H1 (cell line): ENCODE measurements at regions not wholly inside any gene's neighbourhood (a gene's known extent, or its start where the extent isn't known, plus 50 kb on each side); places are given as distances from the start of the nearest gene placed in this dataset.

Experiments used
- CTCF ChIA-PET: fragments of 300-600 bp; sonication (Branson Sonifier 250); formaldehyde crosslinking; loops from one replicate; lab custom pipeline; 2021; ENCODE audit not compliant: partially characterized antibody; lab: Charles Lee
- POLR2A ChIA-PET: fragments of 300-600 bp; sonication (Branson Sonifier 250); formaldehyde crosslinking; loops from one replicate; lab custom pipeline; 2021; ENCODE audit warnings: inconsistent platforms; ENCODE audit not compliant: partially characterized antibody; lab: Charles Lee
- DNase-seq, 2 experiments: peaks; one replicate each; pipeline versions ENCODE4 v3.0.0 to v3.0.0-alpha.2; 2010 to 2022; ENCODE audit warnings: low spot score in 2 of 2, low read depth in 1 of 2, mixed read lengths in 1 of 2
- FAIRE-seq: peaks from 2 replicates; lab custom pipeline; 2011; peaks lifted over from hg19 to GRCh38; lab: Jason Lieb, UNC
- H2AFZ ChIP-seq: 2 replicates; pipeline ENCODE4 v1.8.1; 2012; ENCODE audit warnings: low read length, inconsistent platforms
- H2AK5ac ChIP-seq: 2 replicates; pipeline ENCODE4 v1.6.1; 2013; ENCODE audit warnings: low read depth, low read length
- H2BK120ac ChIP-seq: replicated peaks from 2 replicates; pipeline ENCODE3; 2013; ENCODE audit warnings: low read depth, low read length, inconsistent platforms
- H2BK12ac ChIP-seq: 2 replicates; pipeline ENCODE4 v1.6.1; 2013; ENCODE audit warnings: low read depth, low read length
- H2BK15ac ChIP-seq: 2 replicates; pipeline ENCODE4 v1.6.1; 2013; ENCODE audit warnings: low read length
- H2BK20ac ChIP-seq: 2 replicates; pipeline ENCODE4 v1.6.1; 2013; ENCODE audit warnings: low read length
- H2BK5ac ChIP-seq: 2 replicates; pipeline ENCODE4 v1.6.1; 2013; ENCODE audit warnings: low read depth, low read length
- H3K14ac ChIP-seq: 2 replicates; pipeline ENCODE4 v1.6.1; 2013; ENCODE audit warnings: inconsistent platforms; ENCODE audit not compliant: insufficient read length
- H3K18ac ChIP-seq: 2 replicates; pipeline ENCODE4 v1.6.1; 2013; ENCODE audit warnings: low read length; ENCODE audit errors: extremely low read depth
- H3K23ac ChIP-seq: 2 replicates; pipeline ENCODE4 v1.6.1; 2013; ENCODE audit warnings: inconsistent platforms; ENCODE audit not compliant: insufficient read length
- H3K23me2 ChIP-seq: 2 replicates; pipeline ENCODE4 v1.6.1; 2013; ENCODE audit warnings: low read depth, low read length
- H3K27ac ChIP-seq: 2 replicates; pipeline ENCODE4 v1.6.1; 2011; ENCODE audit warnings: low read depth, low read length, inconsistent platforms
- H3K27me3 ChIP-seq, 4 experiments: replicated peaks in 1 of 4; 1 replicate in 1 of 4; 2 replicates in 3 of 4; pipeline versions ENCODE4 v1.6.1 to v1.8.1; 2011 to 2013; ENCODE audit warnings: low read length in 3 of 4, mild to moderate bottlenecking in 3 of 4, inconsistent platforms in 2 of 4, mixed read lengths in 2 of 4, moderate library complexity in 1 of 4; ENCODE audit not compliant: control insufficient read depth in 3 of 4, insufficient read depth in 3 of 4; ENCODE audit errors: extremely low read depth in 1 of 4
- H3K36me3 ChIP-seq, 4 experiments: 2 replicates each; pipeline versions ENCODE4 v1.6.1 to v1.8.1; 2011 to 2013; ENCODE audit warnings: mild to moderate bottlenecking in 4 of 4, low read length in 3 of 4, moderate library complexity in 2 of 4, control low read depth in 1 of 4, inconsistent platforms in 1 of 4; ENCODE audit not compliant: insufficient read depth in 4 of 4, control insufficient read depth in 2 of 4
- H3K4ac ChIP-seq: replicated peaks from 2 replicates; pipeline ENCODE3; 2013; ENCODE audit warnings: low read length, low read depth, mixed read lengths, inconsistent platforms; ENCODE audit not compliant: insufficient read length
- H3K4me1 ChIP-seq, 4 experiments: replicated peaks in 1 of 4; 1 replicate in 1 of 4; 2 replicates in 3 of 4; pipeline versions ENCODE4 v1.6.1 to v1.8.1; 2011 to 2013; ENCODE audit warnings: low read length in 3 of 4, inconsistent platforms in 2 of 4, mixed read lengths in 1 of 4; ENCODE audit not compliant: insufficient read depth in 4 of 4, control insufficient read depth in 3 of 4
- H3K4me2 ChIP-seq, 2 experiments: 2 replicates each; pipeline versions ENCODE4 v1.6.1 to v1.8.1; 2011 to 2013; ENCODE audit warnings: low read depth in 2 of 2, low read length in 2 of 2, control low read depth in 1 of 2, inconsistent platforms in 1 of 2, mild to moderate bottlenecking in 1 of 2; ENCODE audit not compliant: insufficient read depth in 1 of 2
- H3K4me3 ChIP-seq, 4 experiments: fragments of 200-600, 300-600 bp in 1 of 4; sonication (generic), shearing (Covaris generic), sonication (Bioruptor Twin) in 1 of 4; 2 replicates each; pipeline versions ENCODE4 v1.5.1 to v1.8.1; 2011 to 2016; ENCODE audit warnings: low read length in 4 of 4, low read depth in 3 of 4, control low read depth in 2 of 4, inconsistent platforms in 2 of 4, mild to moderate bottlenecking in 2 of 4, mixed read lengths in 1 of 4, moderate library complexity in 1 of 4; ENCODE audit not compliant: insufficient read depth in 2 of 4; ENCODE audit errors: extremely low read depth in 1 of 4
- H3K56ac ChIP-seq: replicated peaks from 2 replicates; pipeline ENCODE3; 2013; ENCODE audit warnings: low read depth, mild to moderate bottlenecking, mixed read lengths, low read length, inconsistent platforms; ENCODE audit not compliant: insufficient read length
- H3K79me1 ChIP-seq: 2 replicates; pipeline ENCODE4 v1.6.1; 2013; ENCODE audit warnings: low read depth, low read length, control low read depth
- H3K79me2 ChIP-seq, 2 experiments: 2 replicates each; pipeline versions ENCODE4 v1.6.1 to v1.8.1; 2012 to 2013; ENCODE audit warnings: low read length in 2 of 2, mild to moderate bottlenecking in 2 of 2, inconsistent platforms in 1 of 2; ENCODE audit not compliant: insufficient read depth in 2 of 2, control insufficient read depth in 1 of 2
- H3K9ac ChIP-seq, 4 experiments: replicated peaks in 1 of 4; 1 replicate in 1 of 4; 2 replicates in 3 of 4; pipeline versions ENCODE4 v1.6.1 to v1.8.1; 2011 to 2013; ENCODE audit warnings: low read depth in 3 of 4, low read length in 3 of 4, control low read depth in 2 of 4, mild to moderate bottlenecking in 2 of 4, moderate library complexity in 2 of 4, inconsistent platforms in 1 of 4; ENCODE audit errors: extremely low read depth in 1 of 4
- H3K9me3 ChIP-seq, 2 experiments: 2 replicates each; pipeline versions ENCODE4 v1.6.1 to v1.8.1; 2012 to 2013; ENCODE audit warnings: mild to moderate bottlenecking in 2 of 2, moderate library complexity in 2 of 2, control low read depth in 1 of 2, inconsistent platforms in 1 of 2, low read depth in 1 of 2, low read length in 1 of 2, mixed read lengths in 1 of 2; ENCODE audit not compliant: insufficient read depth in 2 of 2
- H4K20me1 ChIP-seq, 2 experiments: replicated peaks in 1 of 2; 2 replicates each; pipeline versions ENCODE3 to v1.8.1; 2011 to 2013; ENCODE audit warnings: inconsistent platforms in 2 of 2, low read length in 2 of 2, mild to moderate bottlenecking in 1 of 2; ENCODE audit not compliant: insufficient read depth in 2 of 2, control insufficient read depth in 1 of 2
- H4K5ac ChIP-seq: 2 replicates; pipeline ENCODE4 v1.6.1; 2013; ENCODE audit warnings: low read length, low read depth, mixed read lengths, inconsistent platforms; ENCODE audit not compliant: insufficient read length
- H4K8ac ChIP-seq: 2 replicates; pipeline ENCODE4 v1.8.0; 2013; ENCODE audit warnings: mild to moderate bottlenecking, moderate library complexity, low read length, inconsistent platforms; ENCODE audit not compliant: insufficient read depth; ENCODE audit errors: extremely low read depth
- H4K91ac ChIP-seq: replicated peaks from 2 replicates; pipeline ENCODE3; 2013; ENCODE audit warnings: low read length, mixed read lengths, inconsistent platforms; ENCODE audit not compliant: insufficient read length
- GABPA ChIP-seq: IDR thresholded peaks from 2 replicates; pipeline ENCODE4 v1.6.1; 2011; ENCODE audit warnings: mild to moderate bottlenecking, low read length, moderate library complexity, borderline replicate concordance; ENCODE audit not compliant: insufficient read depth
- HDAC6 ChIP-seq: IDR thresholded peaks from one replicate; pipeline ENCODE4 v1.7.1; 2012; ENCODE audit warnings: low read depth, mild to moderate bottlenecking, inconsistent platforms, low read length, moderate library complexity
- SIN3A ChIP-seq, 2 experiments: IDR thresholded peaks in 1 of 2; conservative IDR thresholded peaks in 1 of 2; 2 replicates each; pipeline ENCODE4 v1.6.1; 2011 to 2012; ENCODE audit warnings: low read length in 2 of 2, improper control_type of control experiment in 1 of 2, low read depth in 1 of 2, mild to moderate bottlenecking in 1 of 2
- SP2 ChIP-seq: IDR thresholded peaks from 2 replicates; pipeline ENCODE4 v1.6.1; 2012; ENCODE audit warnings: mild to moderate bottlenecking, low read length, inconsistent platforms
- WGBS, 2 experiments: shearing (Covaris generic) in 1 of 2; methylation state at CpG; one replicate each; pipeline versions ENCODE4 v1.1.6 to v1.1.7; 2013 to 2015; ENCODE audit warnings: low lambda C conversion rate in 2 of 2, mixed read lengths in 2 of 2, inconsistent platforms in 1 of 2, low coverage in 1 of 2, missing lambda C conversion rate in 1 of 2; ENCODE audit not compliant: insufficient replicate concordance in 2 of 2, insufficient coverage in 1 of 2, insufficient read length in 1 of 2; ENCODE audit errors: extremely low coverage in 1 of 2, missing lambda C conversion rate in 1 of 2; 5-methylcytosine and 5-hydroxymethylcytosine counted together

GRCh38 chr20:6916938-6917337 is 149.5 kb downstream of the BMP2 start:
- H3K14ac ChIP-seq: no peak overlapping the region
- H3K27ac ChIP-seq: no peak overlapping the region
- WGBS, 2 experiments: 93% methylated on average over 1 of the region's 1 CpG; no CpG with 5 or more reads in 1 of the 2 experiments
- H4K20me1 ChIP-seq: no peaks in the 10 kb centered on the region
- H2BK15ac ChIP-seq: no peak overlapping the region
- H2BK5ac ChIP-seq: no peak overlapping the region
- H3K23me2 ChIP-seq: no peaks in the 10 kb centered on the region; the same call in 1 of the 2 replicates
- H3K27me3 ChIP-seq: no peaks in the 10 kb centered on the region
- H3K4me3 ChIP-seq: no peak overlapping the region
- H2BK12ac ChIP-seq: no peak overlapping the region
- no peaks in the 10 kb centered on the region for H3K79me1 ChIP-seq
- no peaks in the 10 kb centered on the region for H3K9me3 ChIP-seq
- ChIA-PET POLR2A (no interaction called here), CTCF (interaction anchor here (1.0 to 2.5 kb wide), 2 partner anchors 8 to 87 kb away, joined by 3 to 9 read pairs; no protein-coding TSS in a partner anchor)
- no peak overlapping the region for H3K9ac ChIP-seq
- no peak overlapping the region for H3K4me2 ChIP-seq
- H4K8ac ChIP-seq: no peak overlapping the region
- no peak overlapping the region for H2AK5ac ChIP-seq
- no peak overlapping the region for H3K23ac ChIP-seq
- H3K79me2 ChIP-seq: no peaks in the 10 kb centered on the region
- H3K4me1 ChIP-seq: peaks cover 0 to 10% (median 7%) of the 10 kb centered on the region in 4 experiments; a peak in 3 of 7 replicates
- no peak for DNase-seq
- H2BK120ac ChIP-seq: no peak overlapping the region
- H3K56ac ChIP-seq: no peak overlapping the region
- no peak overlapping the region for H2BK20ac ChIP-seq
- no peak overlapping the region for H2AFZ ChIP-seq
- H4K5ac ChIP-seq: no peak overlapping the region
- no peak overlapping the region for H3K4ac ChIP-seq
- H3K18ac ChIP-seq: no peak overlapping the region
- no peak overlapping the region for H4K91ac ChIP-seq
- no peak for FAIRE-seq
- H3K36me3 ChIP-seq: no peaks in the 10 kb centered on the region
- TF ChIP-seq SIN3A (conservative IDR thresholded peaks at IDR 0.05 in 1 of 2, IDR thresholded peaks at IDR 0.05 in 1 of 2; ENCODE audit: low read depth in 1 of 2, low read length in 2 of 2) (no peak), HDAC6 (no peak), SP2 (no peak), GABPA (no peak)
